Upper lobe of left lung (tissue), 6 donors: ENCODE measurements at regions not wholly inside any gene's neighbourhood (a gene's known extent, or its start where the extent isn't known, plus 50 kb on each side); places are given as distances from the start of the nearest gene placed in this dataset.

ENCODE experiments used
- ATAC-seq, 2 donors: fragments of 200-7000 bp; cut with Tn5 transposase; one replicate each; pipeline ENCODE4 v1.9.1; 2022; ENCODE audit warnings: mild to moderate bottlenecking in 2 of 2, moderate library complexity in 2 of 2; ENCODE audit not compliant: low FRiP score in 2 of 2
- DNase-seq, 2 donors: peaks; one replicate each; pipeline ENCODE4 v3.0.0-alpha.2; 2019 to 2020
- H3K27ac ChIP-seq, 4 donors: fragments of 200-600 bp; sonication (generic); one replicate each; pipeline ENCODE4 v1.5.1; 2016 to 2019
- H3K27me3 ChIP-seq, 4 donors: fragments of 200-600 bp; sonication (generic); one replicate each; pipeline ENCODE4 v1.5.1; 2017 to 2019
- H3K36me3 ChIP-seq, 4 donors: fragments of 200-600 bp; sonication (generic); one replicate each; pipeline ENCODE4 v1.5.1; 2016 to 2019
- H3K4me1 ChIP-seq, 4 donors: fragments of 200-600 bp; sonication (generic); one replicate each; pipeline ENCODE4 v1.5.1; 2018 to 2019
- H3K4me3 ChIP-seq, 4 donors: fragments of 200-600 bp; sonication (generic); one replicate each; pipeline ENCODE4 v1.5.1; 2017 to 2019; ENCODE audit warnings: mild to moderate bottlenecking in 2 of 4, moderate library complexity in 1 of 4
- H3K9me3 ChIP-seq, 4 donors: fragments of 200-600 bp; sonication (generic); one replicate each; pipeline ENCODE4 v1.5.1; 2018 to 2019
- EP300 ChIP-seq, 4 donors: sonication (generic); formaldehyde crosslinking; IDR thresholded peaks; one replicate each; pipeline ENCODE4 v1.5.1; 2017; ENCODE audit warnings: antibody characterized with exemption in 4 of 4, control low read depth in 2 of 4
- POLR2A ChIP-seq, 4 donors: fragments of 450-650 bp; IDR thresholded peaks; one replicate each; pipeline ENCODE4 v1.5.1; 2016 to 2017; ENCODE audit warnings: antibody characterized with exemption in 4 of 4, mild to moderate bottlenecking in 2 of 4
- POLR2AphosphoS5 ChIP-seq, 2 donors: sonication (generic); formaldehyde crosslinking; IDR thresholded peaks; one replicate each; pipeline ENCODE4 v1.5.1; 2017; ENCODE audit warnings: antibody characterized with exemption in 2 of 2
- WGBS, 2 donors: methylation state at CpG; one replicate each; pipeline ENCODE4 v1.1.5; 2017 to 2018; 5-methylcytosine and 5-hydroxymethylcytosine counted together
- TF ChIP-seq, protein P1 (sequence below), 6 experiments: fragments of 450-650 bp in 4 of 6; fragments of 200-600 bp in 2 of 6; sonication (generic) in 2 of 6; IDR thresholded peaks; one replicate each; pipeline ENCODE4 v1.5.1; 2016 to 2019; ENCODE audit warnings: antibody characterized with exemption in 6 of 6
- donor health status: DM: no; HTN: no; CAD: no; lungs with moderate emphysema.
- donor health status: DM: no; HTN: yes; CAD: no; lungs with severe emphysema.

DNA sequence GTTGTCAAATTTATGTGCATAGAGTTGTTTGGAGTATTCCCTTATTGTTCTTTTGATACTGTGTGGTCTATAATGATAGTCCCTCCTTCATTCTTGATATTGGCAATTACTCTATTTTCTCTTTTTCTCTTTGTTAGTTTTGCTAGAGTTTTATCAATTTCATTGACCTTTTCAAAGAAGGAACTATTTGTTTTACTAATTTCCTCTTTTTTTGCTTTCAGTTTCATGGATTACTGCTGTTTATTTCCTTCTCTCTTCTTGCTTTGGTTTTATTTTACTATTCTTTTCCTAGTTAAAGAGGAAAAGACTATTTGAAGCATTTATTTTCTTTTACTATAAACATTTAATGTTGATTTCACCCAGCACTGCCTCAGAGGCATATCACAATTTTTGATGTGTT is 250.9 kb upstream of the PELI2 start:
- TF ChIP-seq POLR2A (IDR thresholded peaks at IDR 0.05) (no peak), POLR2AphosphoS5 (IDR thresholded peaks at IDR 0.05) (no peak), EP300 (IDR thresholded peaks at IDR 0.05) (no peak)
- TF ChIP-seq, protein P1, sequence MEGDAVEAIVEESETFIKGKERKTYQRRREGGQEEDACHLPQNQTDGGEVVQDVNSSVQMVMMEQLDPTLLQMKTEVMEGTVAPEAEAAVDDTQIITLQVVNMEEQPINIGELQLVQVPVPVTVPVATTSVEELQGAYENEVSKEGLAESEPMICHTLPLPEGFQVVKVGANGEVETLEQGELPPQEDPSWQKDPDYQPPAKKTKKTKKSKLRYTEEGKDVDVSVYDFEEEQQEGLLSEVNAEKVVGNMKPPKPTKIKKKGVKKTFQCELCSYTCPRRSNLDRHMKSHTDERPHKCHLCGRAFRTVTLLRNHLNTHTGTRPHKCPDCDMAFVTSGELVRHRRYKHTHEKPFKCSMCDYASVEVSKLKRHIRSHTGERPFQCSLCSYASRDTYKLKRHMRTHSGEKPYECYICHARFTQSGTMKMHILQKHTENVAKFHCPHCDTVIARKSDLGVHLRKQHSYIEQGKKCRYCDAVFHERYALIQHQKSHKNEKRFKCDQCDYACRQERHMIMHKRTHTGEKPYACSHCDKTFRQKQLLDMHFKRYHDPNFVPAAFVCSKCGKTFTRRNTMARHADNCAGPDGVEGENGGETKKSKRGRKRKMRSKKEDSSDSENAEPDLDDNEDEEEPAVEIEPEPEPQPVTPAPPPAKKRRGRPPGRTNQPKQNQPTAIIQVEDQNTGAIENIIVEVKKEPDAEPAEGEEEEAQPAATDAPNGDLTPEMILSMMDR (IDR thresholded peaks at IDR 0.05), result no peak
- Histone ChIP-seq H3K4me1 (no peaks in the 10 kb centered on the region), H3K36me3 (no peaks in the 10 kb centered on the region), H3K27ac (no peak overlapping the region), H3K9me3 (peaks cover 0 to 18% (median 3%) of the 10 kb centered on the region in 4 donors), H3K27me3 (no peaks in the 10 kb centered on the region), H3K4me3 (no peak overlapping the region)
- no peak for DNase-seq
- no peak for ATAC-seq

DNA sequence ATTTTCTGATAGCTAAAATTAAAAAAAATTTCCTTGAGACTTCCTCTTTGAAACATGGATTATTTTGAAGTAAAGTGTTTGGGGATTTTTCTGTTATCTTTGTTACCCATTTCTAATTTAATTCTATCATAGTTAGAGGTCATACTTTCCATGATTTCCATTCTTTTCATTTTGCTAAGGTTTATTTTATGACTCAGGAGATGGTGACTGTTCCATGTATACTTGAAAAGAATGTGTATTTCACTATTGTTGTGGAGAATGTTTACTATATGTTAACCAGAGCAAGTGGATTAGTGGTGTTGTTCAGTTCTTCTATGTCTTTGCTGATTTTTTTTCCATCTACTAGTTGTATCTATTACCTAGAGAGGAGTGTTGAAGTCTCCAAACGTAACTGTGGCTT is 250.5 kb upstream of the PELI2 start:
- ATAC-seq, result no peak
- Histone ChIP-seq H3K36me3 (no peaks in the 10 kb centered on the region), H3K9me3 (peaks cover 0 to 18% (median 3%) of the 10 kb centered on the region in 4 donors), H3K4me1 (no peaks in the 10 kb centered on the region), H3K27me3 (no peaks in the 10 kb centered on the region), H3K4me3 (no peak overlapping the region), H3K27ac (no peak overlapping the region)
- DNase-seq, result no peak
- TF ChIP-seq EP300 (IDR thresholded peaks at IDR 0.05), result no peak
- TF ChIP-seq POLR2A (IDR thresholded peaks at IDR 0.05), result no peak
- TF ChIP-seq, protein P1 (IDR thresholded peaks at IDR 0.05), result no peak
- no peak for TF ChIP-seq POLR2AphosphoS5 (IDR thresholded peaks at IDR 0.05)
- 86 to 95% methylated on average over 1 of the region's 1 CpG for WGBS, 2 donors

DNA sequence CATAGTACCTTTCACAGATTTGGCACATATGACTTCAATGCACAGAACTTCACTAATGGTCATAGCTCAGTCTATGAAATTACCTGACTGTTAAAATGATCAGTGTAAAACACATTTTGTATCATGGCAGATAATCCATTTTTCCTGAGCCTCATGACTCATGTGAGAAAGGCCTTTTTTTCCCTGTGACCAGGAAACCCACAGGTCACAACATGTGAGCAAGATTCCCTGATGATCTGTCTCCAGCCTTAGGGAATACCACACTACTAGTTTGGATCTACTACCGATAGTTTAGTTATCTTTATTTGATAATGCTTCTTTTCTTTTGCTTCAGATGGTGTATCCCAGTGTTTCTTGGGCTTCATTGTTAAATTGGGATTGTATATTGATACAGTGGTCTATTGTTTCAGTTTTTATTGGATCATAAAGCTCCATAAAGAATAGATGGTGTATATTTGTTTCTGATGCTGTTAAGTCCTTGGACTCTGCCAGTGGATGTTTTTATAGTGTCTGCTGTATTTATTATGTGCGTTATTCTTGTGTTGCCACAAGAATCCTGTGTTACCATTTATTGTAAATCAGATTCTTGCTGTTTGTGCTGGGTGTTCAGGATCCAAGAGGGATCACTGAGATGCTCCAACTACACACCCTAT is 248.7 kb upstream of the PELI2 start:
- TF ChIP-seq EP300 (IDR thresholded peaks at IDR 0.05), result no peak
- TF ChIP-seq, protein P1 (IDR thresholded peaks at IDR 0.05), result no peak
- TF ChIP-seq POLR2AphosphoS5 (IDR thresholded peaks at IDR 0.05), result no peak
- no peak for TF ChIP-seq POLR2A (IDR thresholded peaks at IDR 0.05)
- ATAC-seq (no peak), DNase-seq (no peak)
- Histone ChIP-seq H3K36me3 (no peaks in the 10 kb centered on the region), H3K4me3 (no peak overlapping the region), H3K4me1 (no peaks in the 10 kb centered on the region), H3K9me3 (peaks cover 0 to 6% (median 1%) of the 10 kb centered on the region in 4 donors), H3K27me3 (no peaks in the 10 kb centered on the region), H3K27ac (no peak overlapping the region)
- 62 to 72% methylated on average over 2 of the region's 2 CpGs for WGBS, 2 donors

DNA sequence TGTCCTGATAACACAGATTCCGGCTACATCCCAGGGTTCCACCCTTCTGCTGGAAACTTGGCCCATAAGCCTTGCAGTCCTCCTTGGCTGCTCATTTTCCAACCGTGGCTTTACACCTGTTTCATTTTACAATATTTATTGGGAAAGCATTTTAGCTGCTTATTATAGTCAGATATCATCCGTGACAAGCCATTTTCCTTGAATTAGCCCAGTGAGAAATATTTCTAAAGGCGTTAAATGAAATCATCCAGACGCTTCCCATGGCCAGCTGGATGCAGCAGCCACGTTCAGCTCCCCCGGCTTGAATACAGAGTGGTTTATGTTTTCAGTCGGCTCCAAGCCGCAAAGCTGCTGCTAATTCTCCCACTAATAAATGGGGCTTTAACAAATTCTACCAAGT is 245.0 kb upstream of the PELI2 start:
- 70 to 79% methylated on average over 9 of the region's 9 CpGs for WGBS, 2 donors
- no peaks in the 10 kb centered on the region for H3K27me3 ChIP-seq
- no peaks in the 10 kb centered on the region for H3K36me3 ChIP-seq
- TF ChIP-seq POLR2AphosphoS5 (IDR thresholded peaks at IDR 0.05), result no peak
- TF ChIP-seq POLR2A (IDR thresholded peaks at IDR 0.05), result no peak
- TF ChIP-seq, protein P1 (IDR thresholded peaks at IDR 0.05), result no peak
- TF ChIP-seq EP300 (IDR thresholded peaks at IDR 0.05), result no peak
- no peak overlapping the region for H3K27ac ChIP-seq
- ATAC-seq, result no peak
- DNase-seq, result no peak
- H3K4me3 ChIP-seq, result no peak overlapping the region
- no peaks in the 10 kb centered on the region for H3K9me3 ChIP-seq
- H3K4me1 ChIP-seq, result no peaks in the 10 kb centered on the region

GRCh38 chr14:55874785-55875184 is 243.4 kb upstream of the PELI2 start:
- no peaks in the 10 kb centered on the region for H3K9me3 ChIP-seq
- no peak for TF ChIP-seq POLR2A (IDR thresholded peaks at IDR 0.05)
- no peak for TF ChIP-seq POLR2AphosphoS5 (IDR thresholded peaks at IDR 0.05)
- TF ChIP-seq EP300 (IDR thresholded peaks at IDR 0.05), result no peak
- TF ChIP-seq, protein P1 (IDR thresholded peaks at IDR 0.05), result no peak
- ATAC-seq (no peak), DNase-seq (no peak)
- no peaks in the 10 kb centered on the region for H3K27me3 ChIP-seq
- H3K36me3 ChIP-seq, result no peaks in the 10 kb centered on the region
- H3K27ac ChIP-seq, result no peak overlapping the region
- H3K4me1 ChIP-seq, result no peaks in the 10 kb centered on the region
- 73 to 77% methylated on average over 10 of the region's 10 CpGs for WGBS, 2 donors
- H3K4me3 ChIP-seq, result no peak overlapping the region
